ENCODE measurements at regions not wholly inside any gene's neighbourhood (a gene's known extent, or its start where the extent isn't known, plus 50 kb on each side); places are given as distances from the start of the nearest gene placed in this dataset.
"Not testable (repeated sequence)": the region's sequence is repeated elsewhere in the genome, so short reads cannot be mapped to it uniquely, and the experiment has no call there.

DNA sequence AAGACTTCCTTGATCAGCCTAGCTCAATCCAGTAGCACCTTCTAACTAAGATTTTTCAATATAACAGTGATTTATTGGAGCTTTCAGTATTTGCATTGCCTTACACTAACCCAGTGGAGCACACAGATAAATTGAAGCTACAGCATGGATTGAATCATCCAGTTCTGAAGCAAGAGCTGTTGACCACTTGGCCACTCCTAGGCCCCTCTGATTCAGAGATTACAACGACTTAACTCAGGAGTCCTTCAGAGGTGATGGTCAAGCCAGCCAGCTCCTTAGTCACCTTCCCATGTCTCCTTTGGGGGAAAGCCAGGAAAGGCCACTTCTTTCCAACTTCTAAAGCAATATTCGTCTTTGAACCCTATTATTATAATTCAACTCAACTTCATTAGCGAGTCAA, 151.8 kb downstream of the TENT5C start:
- no peak for DNase-seq

DNA sequence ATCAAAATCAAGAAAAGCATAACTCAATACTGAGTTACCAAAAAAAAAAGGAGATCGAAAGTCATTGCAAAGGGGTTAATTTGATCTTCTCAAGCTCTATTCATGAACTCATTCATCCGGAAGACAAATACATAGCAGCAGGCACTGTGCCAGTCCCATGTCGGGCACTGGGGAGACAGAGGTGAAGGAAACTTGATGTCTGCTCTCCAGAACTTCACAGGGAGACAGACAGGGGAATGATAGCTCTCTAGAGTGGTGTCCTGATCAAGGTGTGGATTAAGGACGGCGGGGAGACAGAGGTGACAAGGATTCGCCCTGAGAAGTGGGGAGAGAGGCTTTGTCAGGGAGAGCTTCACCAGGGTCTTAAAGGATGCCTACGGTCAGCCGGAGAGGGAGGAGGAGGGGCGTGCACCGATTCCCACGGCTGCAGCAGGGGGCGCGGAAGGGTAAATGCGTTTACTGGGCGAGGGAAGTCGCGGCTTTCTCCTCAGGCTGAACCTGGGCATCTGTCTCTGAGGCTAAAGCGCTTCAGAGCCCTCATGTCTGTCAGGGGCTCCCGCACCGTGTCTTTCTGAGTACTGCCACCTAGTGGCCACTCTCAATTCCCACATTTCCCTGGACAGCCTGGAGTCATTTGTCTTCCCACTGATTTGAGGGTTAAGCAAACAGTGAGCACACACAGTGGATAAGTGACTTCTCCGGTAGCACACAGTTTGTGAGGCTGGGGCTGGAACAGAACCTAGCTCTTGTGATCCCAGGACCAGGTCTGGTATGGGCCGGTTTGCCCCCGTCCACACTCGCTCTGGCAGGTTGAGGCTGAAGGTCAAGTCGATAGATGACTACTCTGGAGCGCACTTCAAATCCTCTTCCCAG, 152.8 kb downstream of the TENT5C start:
- peak; percentile 24 to 73 (median 41) for DNase-seq

DNA sequence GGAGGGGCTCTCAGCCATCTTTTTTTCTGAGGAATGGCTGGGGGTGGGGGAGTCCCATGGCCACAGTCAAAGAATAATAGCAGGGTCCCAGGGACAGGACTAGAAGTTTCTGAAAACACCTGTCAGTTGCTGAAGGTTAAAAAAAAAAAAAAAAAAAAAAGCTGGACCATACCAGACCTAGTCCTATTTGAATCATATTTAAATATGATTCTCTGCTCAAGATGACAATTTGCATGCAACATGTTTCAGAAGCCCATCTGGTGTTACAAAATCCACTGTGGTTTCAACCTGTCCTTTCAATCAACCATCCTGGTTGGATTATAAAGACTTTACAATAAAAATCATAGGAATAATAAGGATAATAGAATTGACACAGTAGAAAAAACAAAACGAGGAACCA, 153.7 kb downstream of the TENT5C start:
- no peak for DNase-seq

DNA sequence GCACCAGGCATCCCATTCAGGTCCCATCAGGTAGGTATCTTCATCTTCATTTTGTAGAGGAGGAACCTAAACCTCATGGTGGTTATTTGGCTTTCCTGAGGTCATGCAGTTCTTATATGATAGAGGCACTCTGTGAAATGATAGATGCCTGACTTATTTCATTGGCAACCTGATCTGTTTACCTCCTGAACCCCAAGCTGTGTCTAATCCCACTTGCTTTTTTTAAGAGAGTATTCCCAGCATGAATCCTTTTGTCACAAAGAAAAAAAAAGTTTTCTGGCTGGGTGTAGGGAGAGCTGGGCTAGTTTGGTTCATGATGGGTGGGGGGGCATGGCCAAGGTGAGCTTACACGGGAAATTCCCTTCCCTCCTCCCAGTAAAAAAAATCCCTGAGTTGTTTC, 154.2 kb downstream of the TENT5C start:
- DNase-seq, result no peak

DNA sequence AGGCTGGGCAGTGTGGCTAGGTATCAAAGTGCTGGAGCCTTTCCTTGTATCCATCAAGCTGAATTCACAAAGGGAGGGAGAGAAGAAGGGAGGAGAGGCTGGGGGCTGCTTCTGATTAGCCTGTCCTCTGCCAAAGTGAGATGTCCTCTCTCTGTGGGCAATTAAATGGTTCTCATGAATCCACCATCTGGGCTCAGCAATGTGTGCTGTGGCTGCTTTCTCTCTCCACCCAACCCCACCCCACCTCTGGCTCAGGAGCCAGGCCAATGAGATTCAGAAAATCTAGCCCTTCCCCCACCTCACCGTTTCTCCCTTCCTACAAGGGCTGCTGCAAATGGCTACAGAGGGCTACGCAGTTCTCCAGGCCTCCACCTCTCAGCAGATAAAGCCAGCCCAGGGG, 154.6 kb downstream of the TENT5C start:
- no peak for DNase-seq

DNA sequence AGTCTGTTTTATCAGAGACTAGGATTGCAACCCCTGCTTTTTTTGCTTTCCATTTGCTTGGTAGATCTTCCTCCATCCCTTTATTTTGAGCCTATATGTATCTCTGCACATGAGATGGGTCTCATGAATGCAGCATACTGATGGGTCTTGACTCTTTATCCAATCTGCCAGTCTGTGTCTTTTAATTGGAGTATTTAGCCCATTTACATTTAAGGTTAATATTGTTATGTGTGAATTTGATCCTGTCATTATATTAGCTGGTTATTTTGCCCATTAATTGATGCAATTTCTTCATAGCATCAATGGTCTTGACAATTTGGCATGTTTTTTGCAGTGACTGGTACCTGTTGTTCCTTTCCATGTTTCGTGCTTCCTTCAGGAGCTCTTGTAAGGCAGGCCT, 161.7 kb downstream of the GDAP2 start:
- DNase-seq, result not testable (repeated sequence)

GRCh38 chr1:117770981-117771531, 158.4 kb downstream of the GDAP2 start:
- no peak for DNase-seq

- DNase-seq, result no peak
Measured at GRCh38 chr1:117779364-117779763, 150.1 kb downstream of the GDAP2 start.

DNA sequence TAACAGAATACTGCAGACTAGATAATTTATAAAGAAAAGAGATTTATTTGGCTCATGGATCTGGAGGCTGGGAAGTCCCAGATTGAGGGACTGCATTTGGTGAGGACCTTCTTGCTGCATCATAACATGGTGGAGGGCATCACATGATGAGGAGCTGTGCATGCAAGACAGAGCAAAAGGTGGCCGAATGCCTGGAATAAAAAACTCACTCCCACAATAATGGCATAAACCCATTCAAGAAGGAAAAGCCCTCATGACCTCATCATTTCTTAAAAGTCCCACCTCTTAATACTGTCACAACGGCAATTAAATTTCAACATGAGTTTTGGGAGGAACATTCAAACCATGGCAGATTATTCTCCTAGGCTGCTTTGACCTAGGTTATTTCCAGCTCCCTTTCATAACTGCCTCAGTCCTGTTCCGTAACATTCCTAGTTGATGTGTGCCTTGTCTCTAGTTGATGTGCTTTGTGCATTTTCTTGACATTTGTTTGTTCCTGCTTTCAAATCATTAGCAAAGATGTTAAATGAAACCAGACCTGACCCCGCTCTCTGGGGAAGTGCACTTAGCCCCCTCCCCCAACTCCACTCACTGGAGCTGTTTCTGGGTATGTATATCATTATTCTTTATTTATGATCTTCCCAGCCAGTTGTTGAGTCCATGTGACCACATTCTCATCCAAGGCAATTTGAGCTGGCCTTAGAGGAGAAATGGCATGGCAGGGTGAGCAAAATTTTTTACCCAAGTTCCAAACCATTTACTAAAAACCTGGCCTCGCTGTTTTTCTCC, 148.5 kb downstream of the GDAP2 start:
- no peak for DNase-seq

DNA sequence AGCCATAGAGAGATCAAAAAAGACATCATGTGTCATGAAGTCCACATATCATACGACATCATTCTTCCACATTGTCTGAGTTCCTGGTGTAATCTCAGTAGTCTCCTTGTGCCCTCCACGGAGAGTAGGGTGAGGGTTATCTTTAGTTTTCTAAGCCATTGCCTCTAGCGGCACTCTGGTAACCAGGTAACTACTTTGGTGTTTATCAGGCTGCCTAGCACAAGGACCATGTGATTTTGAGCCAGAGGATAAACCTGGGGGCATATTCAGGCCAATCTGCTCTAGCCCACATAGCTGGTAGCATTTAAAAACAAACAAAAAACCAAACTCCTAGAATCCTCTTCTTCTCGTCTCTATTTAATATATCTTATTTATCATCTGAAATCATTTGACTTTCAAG, 147.4 kb downstream of the GDAP2 start:
- DNase-seq, result no peak

- DNase-seq, result no peak
Measured at GRCh38 chr1:117783606-117784396, 145.6 kb downstream of the GDAP2 start.

GRCh38 chr1:117788014-117788413, 141.4 kb downstream of the GDAP2 start:
- no peak for DNase-seq

DNA sequence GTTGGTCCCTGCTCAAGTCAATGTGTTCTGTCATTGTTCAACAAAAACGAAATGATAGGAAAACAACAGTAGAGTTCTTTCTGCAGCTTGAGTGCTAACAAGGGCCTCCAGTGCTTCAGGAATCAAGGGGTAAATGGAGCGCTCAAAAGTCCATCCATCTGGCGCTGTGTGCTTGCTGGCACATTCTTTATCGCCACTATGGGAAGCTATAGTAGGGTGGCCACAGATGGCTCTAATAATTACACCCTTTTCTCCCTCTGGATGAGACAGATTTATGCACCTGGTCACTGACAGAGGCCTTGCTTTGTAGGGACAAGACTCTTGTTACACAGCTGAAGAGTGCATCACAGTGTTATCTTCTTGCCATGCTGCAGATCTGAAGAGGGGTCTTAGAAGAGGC, 136.0 kb downstream of the GDAP2 start:
- no peak for DNase-seq

GRCh38 chr1:117794073-117794472, 135.3 kb downstream of the GDAP2 start:
- DNase-seq, result no peak

DNA sequence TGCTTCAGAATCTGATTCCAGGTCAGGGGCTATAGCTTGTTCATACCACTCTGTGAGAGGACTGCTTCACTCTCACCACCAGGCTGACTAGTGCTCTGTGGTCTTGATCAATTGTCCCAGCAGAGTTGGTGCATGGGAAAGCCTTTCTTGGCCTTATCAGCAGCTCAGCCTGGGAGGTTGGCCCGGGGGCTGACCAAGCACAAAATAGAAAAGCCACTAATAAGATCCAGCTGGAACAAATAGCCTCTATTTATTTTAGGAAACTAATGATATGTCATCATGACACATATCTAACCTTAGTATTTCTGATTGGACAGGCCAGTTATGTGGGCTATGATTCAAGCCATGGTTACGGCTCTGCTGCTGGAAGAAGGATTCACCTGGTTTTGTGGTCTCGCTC, 134.2 kb downstream of the GDAP2 start:
- no peak for DNase-seq

DNA sequence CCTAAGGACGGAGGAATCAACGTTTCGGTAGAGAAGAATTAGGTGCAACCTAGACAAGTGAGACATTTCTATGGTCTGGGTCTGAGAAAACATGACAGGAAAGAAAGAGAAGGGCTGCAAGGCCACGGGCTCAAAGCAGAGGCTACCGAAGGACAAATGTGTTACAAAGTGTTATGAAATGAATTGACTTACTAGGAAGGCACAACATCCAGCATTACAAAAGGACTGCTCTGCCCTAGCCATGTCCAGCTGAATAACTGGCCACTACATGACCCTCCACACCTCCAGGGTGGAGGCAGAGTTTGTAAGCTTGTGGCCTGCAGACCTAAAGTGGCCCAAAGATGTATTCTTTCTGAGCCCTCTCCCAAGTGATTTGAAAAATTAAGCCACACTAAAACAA, 133.6 kb downstream of the GDAP2 start:
- DNase-seq, result no peak

- DNase-seq, result no peak
Measured at GRCh38 chr1:117796226-117796625, 133.2 kb downstream of the GDAP2 start.

DNA sequence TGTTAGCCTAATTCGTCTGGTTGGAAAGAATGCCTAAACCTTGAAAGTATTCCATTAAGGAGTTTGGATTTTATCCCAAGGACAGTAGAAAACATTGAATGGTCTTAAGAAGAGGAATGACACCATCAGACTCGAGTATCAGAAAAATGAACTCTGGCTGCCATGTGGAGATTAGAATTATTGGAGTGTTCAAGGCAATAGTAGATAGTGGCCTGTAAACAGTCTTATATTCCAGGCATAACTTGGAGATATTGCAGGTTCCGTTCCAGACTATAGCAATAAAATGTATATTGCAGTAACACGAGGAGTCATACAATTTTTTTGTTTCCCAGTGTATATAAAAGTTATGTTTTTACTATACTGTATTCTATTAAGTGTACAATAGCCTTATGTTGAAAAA, 130.9 kb downstream of the GDAP2 start:
- no peak for DNase-seq

- no peak for DNase-seq
Measured at GRCh38 chr1:117802531-117803257, 126.7 kb downstream of the GDAP2 start.

DNA sequence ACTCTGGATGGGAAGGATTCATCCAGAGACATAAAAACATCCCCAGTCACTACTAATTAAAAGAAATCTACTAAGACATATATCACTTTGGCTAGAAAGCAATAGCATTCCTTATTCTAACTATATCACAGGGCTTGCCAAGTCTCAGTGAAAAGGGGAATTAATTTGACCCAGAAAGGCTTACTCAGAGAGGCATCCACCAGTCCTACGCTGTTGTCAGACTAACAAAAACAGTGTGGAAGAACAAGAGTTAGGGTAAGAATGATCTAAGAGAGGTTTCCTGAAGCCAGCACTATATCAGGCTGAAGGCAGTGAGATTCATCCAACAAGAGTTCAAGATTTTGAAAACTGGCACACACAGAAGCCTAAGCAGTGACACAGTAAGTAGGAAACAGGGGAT, 126.1 kb downstream of the GDAP2 start:
- no peak for DNase-seq

DNA sequence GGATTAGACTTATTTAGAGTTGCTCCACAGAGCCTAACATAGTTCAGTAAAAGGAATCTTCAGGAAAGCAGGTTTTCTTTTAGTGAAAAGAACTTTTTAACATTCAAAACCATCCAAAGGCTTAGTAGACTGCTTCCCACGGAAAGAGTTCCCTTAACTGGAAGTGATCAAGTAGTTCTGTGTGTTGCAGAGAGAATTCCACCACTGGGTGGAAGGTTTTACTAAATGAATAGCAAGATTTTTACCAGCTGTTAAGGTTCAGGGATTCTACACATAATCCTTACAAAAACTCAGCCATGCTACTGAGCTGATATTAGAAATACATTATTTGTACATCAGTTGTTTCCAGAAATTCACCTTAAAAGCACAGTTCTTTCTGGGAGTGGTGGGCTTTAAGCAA, 119.7 kb downstream of the GDAP2 start:
- DNase-seq, result no peak

DNA sequence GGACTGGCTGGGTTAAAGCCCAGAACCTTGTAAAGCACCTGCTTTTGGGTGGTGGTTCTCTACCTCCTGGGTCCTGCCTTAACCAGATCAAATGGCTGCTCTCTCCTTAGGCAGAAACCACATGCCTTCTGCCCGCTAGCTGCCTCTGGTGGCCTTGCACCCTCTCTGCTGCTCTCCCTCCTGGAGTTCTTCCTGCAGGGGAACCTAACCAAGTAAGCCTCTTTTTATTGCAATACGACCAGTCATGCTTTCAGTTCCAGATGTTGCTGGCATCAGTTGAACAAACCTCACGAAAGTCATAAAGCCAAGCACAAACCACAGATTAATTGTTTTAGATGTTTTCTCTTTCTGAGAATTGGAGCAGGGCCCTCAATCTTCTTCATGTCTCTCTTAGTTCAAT, 118.9 kb downstream of the GDAP2 start:
- no peak for DNase-seq

Data from stimulated activated naive CD4-positive, alpha-beta T cell (primary cell).